Caki2 (cell line): ENCODE measurements at regions not wholly inside any gene's neighbourhood (a gene's known extent, or its start where the extent isn't known, plus 50 kb on each side); places are given as distances from the start of the nearest gene placed in this dataset.

Source experiments
- DNase-seq: peaks from one replicate; pipeline ENCODE4 v3.0.0-alpha.2; 2015; ENCODE audit warnings: low read depth
- in situ Hi-C: cut with HindIII; loops from 2 replicates; pipeline ENCODE4 v1.10.0; 2016; ENCODE audit warnings: low sequenced_read_pairs, low pct_unique_long_range_greater_than_20kb, mixed read lengths

GRCh38 chr6:144576871-144577270, 291.7 kb downstream of the UTRN start:
- no peak for DNase-seq
- in situ Hi-C loops: no loop called here

DNA sequence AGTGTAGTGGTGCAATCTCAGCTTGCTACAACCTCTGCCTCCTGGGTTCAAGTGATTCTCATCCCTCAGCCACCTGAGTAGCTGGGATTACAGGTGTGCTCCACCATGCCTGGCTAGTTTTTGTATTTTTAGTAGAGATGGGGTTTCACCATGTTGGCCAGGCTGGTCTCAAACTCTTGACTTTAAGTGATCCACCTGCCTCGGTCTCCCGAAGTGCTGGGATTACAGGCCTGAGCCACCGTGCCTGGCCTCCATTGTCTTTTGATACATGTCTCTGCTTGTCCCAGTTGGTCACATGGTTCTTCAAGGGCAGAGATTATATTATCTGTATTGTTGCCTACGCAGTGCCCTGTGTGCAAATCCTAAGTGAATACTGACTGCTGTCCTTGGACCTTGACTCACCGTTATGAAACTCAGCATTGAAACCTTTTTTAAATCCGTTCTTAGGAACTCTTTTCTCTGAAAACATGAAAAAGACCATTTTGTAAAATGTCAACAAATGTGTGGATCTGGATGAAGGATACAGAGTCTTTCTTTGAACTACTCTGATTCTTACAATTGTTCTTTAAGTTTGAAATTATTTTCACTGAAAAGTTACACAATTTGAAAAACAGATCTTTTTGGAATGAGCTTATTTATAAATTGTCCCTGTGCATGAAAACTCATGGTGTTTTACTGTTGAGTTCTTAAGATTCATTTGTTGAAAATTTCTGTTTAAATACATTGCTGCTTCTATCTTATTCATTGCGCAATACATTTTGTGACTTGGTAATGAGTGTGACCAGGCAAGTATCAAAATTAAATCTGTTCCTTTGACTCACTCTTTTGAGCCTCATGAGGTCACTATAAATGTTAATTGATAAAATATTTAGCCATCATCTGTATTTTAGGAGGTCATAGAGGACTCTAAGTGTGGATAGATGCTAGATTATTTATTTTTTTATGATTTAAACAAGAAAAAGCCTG, 293.5 kb downstream of the UTRN start:
- in situ Hi-C loops: no loop called here
- no peak for DNase-seq

DNA sequence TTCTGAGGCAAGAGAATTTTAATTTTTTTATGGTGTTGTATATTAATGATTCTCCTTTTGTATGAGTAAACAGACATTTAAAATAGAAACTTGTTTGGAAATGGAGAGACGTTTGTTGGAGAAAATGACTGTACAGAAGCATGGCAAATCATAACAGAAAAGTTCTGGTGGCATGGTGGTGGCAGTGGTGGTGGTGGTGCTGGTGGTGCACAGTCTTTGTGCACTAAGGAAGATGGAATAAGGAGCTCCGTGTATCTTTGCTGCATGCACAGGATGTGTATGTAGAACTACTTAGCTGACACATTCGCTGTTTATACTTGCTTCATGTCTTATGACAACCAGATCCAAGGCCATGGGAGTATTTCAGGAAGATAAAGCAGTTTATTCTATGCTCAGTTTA, 294.9 kb downstream of the UTRN start:
- no peak for DNase-seq
- in situ Hi-C loops: no loop called here

GRCh38 chr6:144580771-144581170, 295.6 kb downstream of the UTRN start:
- DNase-seq: no peak
- in situ Hi-C loops: no loop called here

DNA sequence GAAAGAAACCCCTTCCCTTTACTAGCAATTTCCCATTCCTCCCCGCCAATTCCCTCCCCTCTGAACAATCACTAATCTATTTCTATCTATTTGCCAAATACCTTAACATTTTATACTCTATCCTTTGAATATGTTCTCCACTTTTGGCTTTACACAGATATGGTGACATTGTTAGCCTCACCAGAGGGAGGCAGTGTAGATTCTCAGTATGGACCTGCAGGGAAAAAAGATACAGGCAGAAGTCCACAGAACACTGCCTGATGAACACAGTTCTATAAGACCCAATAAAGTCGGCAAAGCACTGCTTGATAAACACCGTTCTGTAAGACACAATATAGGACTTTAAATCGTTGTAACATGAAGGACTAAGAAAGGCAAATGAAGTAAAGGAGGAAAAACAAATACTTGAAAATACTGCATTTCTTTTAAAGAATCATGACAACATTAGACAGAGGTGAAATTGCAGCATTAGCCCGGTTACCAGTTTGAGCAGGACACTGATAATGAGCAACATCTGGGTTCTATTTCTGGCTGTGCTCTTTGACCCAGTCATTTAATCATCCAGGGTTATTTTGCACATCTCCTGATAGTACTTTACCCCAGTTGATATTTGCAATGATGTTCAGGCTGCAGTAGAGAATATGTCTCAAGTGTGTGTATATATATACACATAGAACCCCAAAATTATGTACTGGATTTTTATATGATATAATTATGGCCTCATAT, 296.8 kb downstream of the UTRN start:
- DNase-seq: peak; percentile 16
- in situ Hi-C loops: no loop called here

- DNase-seq: no peak
These were observed 297.9 kb downstream of the UTRN start for GRCh38 chr6:144582939-144583613.

DNA sequence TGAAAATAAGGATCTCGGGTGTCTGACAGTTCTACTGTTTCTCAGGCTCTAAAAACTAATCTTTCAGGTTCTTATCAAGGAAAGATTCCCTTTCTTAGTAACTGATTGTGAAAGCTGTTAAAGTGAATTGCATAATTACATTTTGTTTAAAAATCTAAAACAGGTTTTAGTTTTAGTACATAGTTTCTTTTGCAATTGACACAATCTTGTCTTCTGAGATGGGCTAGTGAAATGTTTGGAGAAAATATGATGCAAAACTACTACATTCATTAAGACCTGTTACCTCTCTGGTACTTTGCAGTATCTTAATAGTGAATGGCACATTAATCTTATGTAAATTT, 298.4 kb downstream of the UTRN start:
- in situ Hi-C loops: no loop called here

More at GRCh38 chr6:144582939-144583613, 297.9 kb downstream of the UTRN start:
- in situ Hi-C loops: no loop called here

GRCh38 chr6:144585217-144585814, 300.2 kb downstream of the UTRN start:
- in situ Hi-C loops: no loop called here
- DNase-seq: peak; percentile 26

More for the DNA sequence above, 298.4 kb downstream of the UTRN start:
- no peak for DNase-seq

DNA sequence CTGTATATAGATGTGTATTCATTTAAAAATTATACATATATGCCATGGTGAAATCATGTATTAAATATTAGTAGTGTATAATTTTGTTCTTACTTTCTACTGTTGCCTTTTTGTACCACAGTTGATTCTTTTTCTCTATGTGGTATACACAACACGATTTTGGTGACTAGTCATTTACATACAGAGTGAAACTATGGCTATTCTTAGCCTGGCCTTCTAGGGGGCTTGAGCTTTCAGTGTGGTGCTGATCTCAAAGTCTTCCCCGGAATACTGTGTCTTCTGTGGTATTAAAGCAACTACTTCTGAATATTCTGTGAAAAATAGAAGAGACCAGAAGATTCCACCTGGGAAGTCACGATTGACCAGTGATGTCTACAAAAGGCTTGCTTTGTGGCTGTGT, 301.9 kb downstream of the UTRN start:
- in situ Hi-C loops: no loop called here
- no peak for DNase-seq

- DNase-seq: no peak
- in situ Hi-C loops: no loop called here
These were observed 303.7 kb downstream of the UTRN start for GRCh38 chr6:144588697-144589325.

DNA sequence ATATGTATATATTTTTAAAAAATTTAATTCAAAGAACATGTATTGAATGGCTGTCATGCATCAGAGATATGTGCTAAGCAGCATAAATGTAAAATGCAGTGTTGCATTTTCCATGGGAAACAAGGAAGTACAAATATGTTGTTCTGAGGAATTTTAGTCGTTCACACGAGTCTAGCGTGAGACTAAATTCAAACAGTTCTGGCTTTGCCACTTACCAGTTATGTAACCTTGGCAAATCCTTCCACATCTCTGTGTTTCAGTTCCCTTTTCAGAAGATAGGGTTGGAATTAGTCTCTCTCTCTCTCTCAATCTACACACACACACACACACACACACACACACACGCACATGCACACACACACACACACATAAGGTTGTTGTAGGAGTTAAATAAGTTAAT, 305.4 kb downstream of the UTRN start:
- no peak for DNase-seq
- in situ Hi-C loops: no loop called here

DNA sequence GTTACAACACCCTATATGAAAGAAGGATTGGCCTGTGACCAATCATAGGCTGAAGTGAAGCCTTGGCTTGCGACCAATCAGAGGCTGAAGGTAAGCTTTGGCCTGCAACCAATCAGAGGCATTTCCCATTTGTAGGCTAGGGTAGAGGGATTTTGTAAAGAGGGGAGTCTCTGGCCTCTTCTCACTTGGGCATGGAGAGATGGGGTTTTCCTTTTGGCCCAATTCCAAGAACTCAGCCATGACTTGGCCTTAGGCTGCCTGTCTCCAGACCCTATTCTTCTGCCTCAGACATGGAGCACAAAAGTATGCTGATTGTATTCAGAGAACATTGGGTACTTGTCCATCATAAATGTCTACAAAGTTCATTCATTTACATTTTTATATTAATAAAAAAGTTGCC, 308.3 kb downstream of the UTRN start:
- DNase-seq: no peak
- in situ Hi-C loops: no loop called here

GRCh38 chr6:144594585-144594984, 309.4 kb downstream of the UTRN start:
- DNase-seq: no peak
- in situ Hi-C loops: no loop called here

- in situ Hi-C loops: no loop called here
- DNase-seq: no peak
These were observed 310.1 kb downstream of the UTRN start for GRCh38 chr6:144595266-144595665.

DNA sequence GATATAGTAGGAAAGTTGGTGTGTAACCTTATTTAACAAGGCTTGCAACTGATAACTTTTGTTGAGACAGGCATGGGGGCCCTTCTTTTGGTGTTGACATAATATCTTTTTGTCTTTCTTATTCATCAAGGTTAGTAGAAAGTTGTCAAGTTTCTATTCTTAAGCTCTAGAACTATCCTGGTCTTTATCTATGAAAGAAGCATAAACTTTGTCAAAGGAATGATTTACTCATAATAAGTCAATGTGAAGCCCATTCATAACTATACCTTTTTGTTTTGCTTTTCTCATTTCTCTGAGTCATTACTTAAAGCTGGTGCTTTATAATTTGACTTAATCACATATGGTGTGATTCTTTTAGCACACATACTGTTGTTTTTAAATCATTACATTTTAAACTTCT, 312.4 kb downstream of the UTRN start:
- no peak for DNase-seq
- in situ Hi-C loops: no loop called here

GRCh38 chr6:144599615-144600014, 314.5 kb downstream of the UTRN start:
- no peak for DNase-seq
- in situ Hi-C loops: no loop called here

DNA sequence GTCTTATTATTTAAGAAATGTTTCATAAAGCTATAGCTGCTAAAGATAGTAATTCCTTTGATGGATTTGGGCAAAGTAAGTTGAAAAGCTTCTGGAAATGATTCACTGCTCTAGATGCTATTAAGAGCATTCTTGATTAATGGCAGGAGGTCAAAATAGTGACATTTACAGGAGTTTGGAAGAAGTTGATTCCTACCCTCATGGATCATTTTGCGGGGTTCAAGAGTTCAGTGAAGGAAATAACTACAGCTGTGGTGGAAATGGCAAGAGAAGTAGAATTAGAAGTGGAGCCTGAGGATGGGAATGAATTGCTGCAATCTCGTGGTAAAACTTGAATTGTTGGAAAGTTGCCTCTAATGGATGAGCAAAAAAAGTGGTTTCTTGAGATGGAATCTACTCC, 316.1 kb downstream of the UTRN start:
- DNase-seq: no peak
- in situ Hi-C loops: no loop called here

GRCh38 chr6:144602523-144603180, 317.5 kb downstream of the UTRN start:
- in situ Hi-C loops: no loop called here
- no peak for DNase-seq
